Mesendoderm (in vitro differentiated cells): ENCODE measurements at regions not wholly inside any gene's neighbourhood (a gene's known extent, or its start where the extent isn't known, plus 50 kb on each side); places are given as distances from the start of the nearest gene placed in this dataset.
A peak's percentile ranks its signal among the peaks of the same experiment; 100 is the strongest.
"Not testable (repeated sequence)": the region's sequence is repeated elsewhere in the genome, so short reads cannot be mapped to it uniquely, and the experiment has no call there.

Experiments
- DNase-seq: peaks from one replicate; pipeline ENCODE4 v3.0.0; 2013
- H2AK5ac ChIP-seq: 2 replicates; pipeline ENCODE4 v1.6.1; 2013; ENCODE audit warnings: low read length, inconsistent platforms
- H2BK120ac ChIP-seq: 2 replicates; pipeline ENCODE4 v1.6.1; 2013; ENCODE audit warnings: low read depth, mild to moderate bottlenecking, low read length, moderate library complexity, mixed read lengths
- H2BK15ac ChIP-seq: replicated peaks from 2 replicates; pipeline ENCODE4 v1.6.1; 2013; ENCODE audit warnings: low read depth, mild to moderate bottlenecking, moderate library complexity
- H2BK5ac ChIP-seq: 2 replicates; pipeline ENCODE4 v1.6.1; 2013; ENCODE audit warnings: low read length, inconsistent platforms
- H3K18ac ChIP-seq: 2 replicates; pipeline ENCODE4 v1.6.1; 2013; ENCODE audit warnings: mild to moderate bottlenecking, low read length, mixed read lengths
- H3K23ac ChIP-seq: one replicate; pipeline ENCODE4 v1.6.1; 2013; ENCODE audit warnings: low read length
- H3K27ac ChIP-seq: 2 replicates; pipeline ENCODE4 v1.5.1; 2013; ENCODE audit warnings: low read depth, mild to moderate bottlenecking, inconsistent platforms, low read length, moderate library complexity
- H3K27me3 ChIP-seq: 2 replicates; pipeline ENCODE4 v1.6.1; 2013; ENCODE audit warnings: low read length, control low read depth, mild to moderate bottlenecking, inconsistent platforms; ENCODE audit not compliant: insufficient read depth, poor library complexity
- H3K36me3 ChIP-seq: 2 replicates; pipeline ENCODE4 v1.6.1; 2013; ENCODE audit warnings: low read length, inconsistent platforms; ENCODE audit not compliant: control insufficient read depth, insufficient read depth
- H3K4ac ChIP-seq: one replicate; pipeline ENCODE4 v1.6.1; 2013; ENCODE audit warnings: low read depth, mild to moderate bottlenecking, low read length, moderate library complexity
- H3K4me1 ChIP-seq: 2 replicates; pipeline ENCODE4 v1.6.1; 2013; ENCODE audit warnings: low read depth, low read length, inconsistent platforms; ENCODE audit not compliant: control insufficient read depth
- H3K4me2 ChIP-seq: 2 replicates; pipeline ENCODE4 v1.6.1; 2013; ENCODE audit warnings: low read length
- H3K4me3 ChIP-seq: 2 replicates; pipeline ENCODE4 v1.5.1; 2013; ENCODE audit warnings: mild to moderate bottlenecking, low read length
- H3K56ac ChIP-seq: one replicate; pipeline ENCODE4 v1.6.1; 2013; ENCODE audit warnings: low read length
- H3K79me1 ChIP-seq: 2 replicates; pipeline ENCODE4 v1.6.1; 2013; ENCODE audit warnings: low read length, inconsistent platforms
- H3K79me2 ChIP-seq: 2 replicates; pipeline ENCODE4 v1.6.1; 2013; ENCODE audit warnings: mild to moderate bottlenecking, low read length; ENCODE audit not compliant: control insufficient read depth, insufficient read depth
- H3K9ac ChIP-seq: 2 replicates; pipeline ENCODE4 v1.6.1; 2013; ENCODE audit warnings: low read length, inconsistent platforms
- H4K5ac ChIP-seq: one replicate; pipeline ENCODE4 v1.6.1; 2013; ENCODE audit warnings: low read length
- H4K8ac ChIP-seq: one replicate; pipeline ENCODE4 v1.6.1; 2013; ENCODE audit warnings: low read depth, mild to moderate bottlenecking, control low read depth, low read length, moderate library complexity
- WGBS: extraction: QIAGEN DNeasy Blood & Tissue Kit; methylation state at CpG from one replicate; pipeline ENCODE4 v1.1.7; 2013; ENCODE audit warnings: low lambda C conversion rate, missing lambda C conversion rate; ENCODE audit not compliant: insufficient coverage; ENCODE audit errors: extremely low coverage; 5-methylcytosine and 5-hydroxymethylcytosine counted together

GRCh38 chr2:14996351-14997014 lies 364.0 kb downstream of the LRATD1 start:
- Histone ChIP-seq H4K5ac (no peak overlapping the region), H3K4ac (no peak overlapping the region), H3K9ac (no peak overlapping the region), H3K79me2 (no peaks in the 10 kb centered on the region), H3K4me3 (no peak overlapping the region), H3K79me1 (no peaks in the 10 kb centered on the region), H2BK5ac (no peak overlapping the region), H2BK15ac (no peak overlapping the region), H3K4me1 (no peaks in the 10 kb centered on the region), H3K36me3 (no peaks in the 10 kb centered on the region), H3K27ac (no peak overlapping the region), H3K4me2 (no peak overlapping the region), H2AK5ac (no peak overlapping the region), H3K27me3 (no peaks in the 10 kb centered on the region), H3K56ac (no peak overlapping the region), H2BK120ac (no peak overlapping the region), H3K18ac (no peak overlapping the region), H4K8ac (no peak overlapping the region), H3K23ac (no peak overlapping the region)
- no peak for DNase-seq
- WGBS: no CpG with 5 or more reads among the region's 8 CpGs

DNA sequence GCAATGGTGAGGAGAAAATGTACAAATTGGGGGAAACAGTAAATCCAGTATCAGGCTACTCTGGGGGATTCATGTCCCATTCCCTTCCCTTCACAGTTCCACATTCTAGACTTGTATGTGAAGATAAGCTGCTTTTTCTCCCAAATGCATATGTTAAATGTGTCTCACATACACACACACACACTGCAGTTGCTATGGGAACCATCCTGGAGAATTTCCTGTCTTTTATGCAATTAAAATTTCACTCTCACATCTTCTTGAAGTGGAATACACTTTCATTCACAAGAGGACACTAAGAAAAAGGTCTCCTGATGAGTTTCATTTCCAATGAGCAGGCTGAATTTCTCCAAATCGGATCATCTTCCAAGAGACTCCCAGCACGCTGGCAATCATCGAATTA lies 366.0 kb downstream of the LRATD1 start:
- Histone ChIP-seq H3K36me3 (no peaks in the 10 kb centered on the region), H3K79me2 (no peaks in the 10 kb centered on the region), H4K5ac (no peak overlapping the region), H3K4me3 (no peak overlapping the region), H3K27me3 (no peaks in the 10 kb centered on the region), H2AK5ac (no peak overlapping the region), H3K18ac (no peak overlapping the region), H3K9ac (no peak overlapping the region), H3K4me1 (no peaks in the 10 kb centered on the region), H3K4me2 (no peak overlapping the region), H3K4ac (no peak overlapping the region), H3K23ac (no peak overlapping the region), H2BK15ac (no peak overlapping the region), H4K8ac (no peak overlapping the region), H2BK5ac (no peak overlapping the region), H3K27ac (no peak overlapping the region), H2BK120ac (no peak overlapping the region), H3K79me1 (no peaks in the 10 kb centered on the region), H3K56ac (no peak overlapping the region)
- no CpG with 5 or more reads among the region's 3 CpGs for WGBS
- DNase-seq: no peak

DNA sequence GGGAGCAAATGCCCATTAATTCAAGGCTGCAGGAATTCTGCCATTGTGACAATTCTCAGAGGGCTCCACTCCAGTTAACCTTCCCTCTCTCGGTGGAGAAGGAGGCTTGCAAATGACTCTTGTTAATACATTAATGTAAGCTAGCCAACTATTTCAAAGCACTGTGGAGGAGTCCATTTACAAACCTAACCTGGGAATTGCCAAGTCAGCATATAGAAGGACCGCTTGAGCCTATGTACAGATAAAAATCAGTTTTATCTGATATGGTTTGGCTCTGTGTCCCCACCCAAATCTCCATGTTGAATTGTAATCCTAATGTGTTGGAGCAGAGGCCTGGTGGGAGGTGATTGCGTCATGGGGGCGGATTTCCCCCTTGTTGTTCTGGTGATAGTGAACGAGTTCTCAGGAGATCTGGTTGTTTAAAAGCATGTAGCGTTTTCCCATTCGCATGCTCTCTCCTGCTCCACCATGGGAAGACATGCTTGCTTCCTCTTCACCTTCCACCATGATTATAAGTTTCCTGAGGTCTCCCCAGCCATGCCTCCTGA lies 366.7 kb downstream of the LRATD1 start:
- Histone ChIP-seq H3K27ac (no peak overlapping the region), H3K4me3 (no peak overlapping the region)
- no CpG with 5 or more reads among the region's 7 CpGs for WGBS

GRCh38 chr2:15002519-15002918 lies 370.0 kb downstream of the LRATD1 start:
- H3K79me1 ChIP-seq, H3K18ac ChIP-seq: not testable (repeated sequence)

More for the DNA sequence above, 366.7 kb downstream of the LRATD1 start:
- no peak overlapping the region for H3K23ac ChIP-seq
- H2BK15ac ChIP-seq: no peak overlapping the region
- H3K4ac ChIP-seq: no peak overlapping the region
- H4K8ac ChIP-seq: no peak overlapping the region
- H3K4me2 ChIP-seq: no peak overlapping the region
- no peak overlapping the region for H3K18ac ChIP-seq
- H2BK5ac ChIP-seq: no peak overlapping the region
- no peak overlapping the region for H2BK120ac ChIP-seq
- DNase-seq: peak; percentile 29
- no peaks in the 10 kb centered on the region for H3K4me1 ChIP-seq
- H4K5ac ChIP-seq: no peak overlapping the region
- H3K36me3 ChIP-seq: no peaks in the 10 kb centered on the region
- H3K79me1 ChIP-seq: no peaks in the 10 kb centered on the region
- no peak overlapping the region for H3K9ac ChIP-seq
- H2AK5ac ChIP-seq: no peak overlapping the region
- H3K79me2 ChIP-seq: no peaks in the 10 kb centered on the region
- no peaks in the 10 kb centered on the region for H3K27me3 ChIP-seq
- no peak overlapping the region for H3K56ac ChIP-seq

DNA sequence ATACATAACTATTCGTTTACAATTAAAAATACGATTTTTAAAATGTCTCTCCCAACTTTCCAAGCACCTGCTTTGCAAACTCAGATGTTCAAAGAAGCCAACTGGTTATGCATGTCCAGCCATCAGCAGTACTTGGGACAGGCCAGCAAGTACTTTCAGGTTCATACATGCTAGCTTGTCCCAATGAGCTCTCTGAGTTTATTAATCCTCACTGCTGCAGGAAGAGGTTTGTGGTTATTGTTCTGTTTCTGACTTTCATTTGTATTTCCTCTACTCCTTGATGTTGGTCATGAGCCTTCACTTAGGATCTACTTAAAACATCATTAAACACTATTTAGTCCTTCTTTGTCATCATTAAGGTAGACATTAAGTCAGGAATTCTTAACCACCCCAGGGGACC lies 374.1 kb downstream of the LRATD1 start:
- Histone ChIP-seq H2BK15ac (no peak overlapping the region), H3K27ac (no peak overlapping the region), H2BK5ac (no peak overlapping the region), H3K56ac (no peak overlapping the region), H3K4ac (no peak overlapping the region), H3K4me1 (no peaks in the 10 kb centered on the region), H3K4me2 (no peak overlapping the region), H3K4me3 (no peak overlapping the region), H3K23ac (no peak overlapping the region), H3K9ac (no peak overlapping the region), H3K79me2 (no peaks in the 10 kb centered on the region), H3K79me1 (no peaks in the 10 kb centered on the region), H2AK5ac (no peak overlapping the region), H3K36me3 (no peaks in the 10 kb centered on the region), H2BK120ac (no peak overlapping the region), H4K5ac (no peak overlapping the region), H4K8ac (no peak overlapping the region), H3K18ac (no peak overlapping the region), H3K27me3 (no peaks in the 10 kb centered on the region)
- DNase-seq: no peak
- WGBS: 100% methylated on average over 2 of the region's 2 CpGs

More at GRCh38 chr2:15002519-15002918, 370.0 kb downstream of the LRATD1 start:
- H3K4me1 ChIP-seq, H2AK5ac ChIP-seq, H3K27ac ChIP-seq, H3K36me3 ChIP-seq, H3K4ac ChIP-seq, H3K4me3 ChIP-seq, H3K27me3 ChIP-seq, H2BK15ac ChIP-seq, H4K5ac ChIP-seq, H3K9ac ChIP-seq, H4K8ac ChIP-seq, H3K56ac ChIP-seq, H2BK120ac ChIP-seq, H2BK5ac ChIP-seq, H3K23ac ChIP-seq, H3K4me2 ChIP-seq, DNase-seq, H3K79me2 ChIP-seq: not testable (repeated sequence)
- WGBS: no CpG with 5 or more reads among the region's 26 CpGs

DNA sequence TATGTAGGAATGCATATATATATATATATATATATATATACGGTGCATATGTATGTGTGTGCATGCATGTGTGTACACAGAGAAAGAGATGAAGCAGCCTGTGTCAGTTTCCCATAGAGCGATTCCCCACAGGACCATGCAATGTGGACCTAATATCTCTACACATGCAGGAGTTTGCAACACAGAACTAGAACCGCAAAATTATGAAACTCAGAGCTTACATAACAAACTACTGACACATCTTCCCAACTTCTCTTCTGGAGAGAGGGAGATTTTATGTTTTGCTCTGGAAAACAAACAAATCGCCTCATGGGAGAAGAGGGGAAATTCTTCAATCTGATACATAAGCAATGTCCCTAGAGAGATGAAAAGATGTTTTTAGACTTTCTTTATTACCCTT lies 377.2 kb downstream of the LRATD1 start:
- Histone ChIP-seq H3K27me3 (no peaks in the 10 kb centered on the region), H2BK120ac (no peak overlapping the region), H3K4ac (no peak overlapping the region), H2BK15ac (no peak overlapping the region), H3K23ac (no peak overlapping the region), H4K5ac (no peak overlapping the region), H3K56ac (no peak overlapping the region), H3K79me2 (no peaks in the 10 kb centered on the region), H3K27ac (no peak overlapping the region), H3K4me2 (no peak overlapping the region), H3K18ac (no peak overlapping the region), H3K4me1 (no peaks in the 10 kb centered on the region), H4K8ac (no peak overlapping the region), H3K9ac (no peak overlapping the region), H3K36me3 (no peaks in the 10 kb centered on the region), H2BK5ac (no peak overlapping the region), H3K79me1 (no peaks in the 10 kb centered on the region), H2AK5ac (no peak overlapping the region), H3K4me3 (no peak overlapping the region)
- WGBS: no CpG with 5 or more reads among the region's 4 CpGs
- DNase-seq: no peak
